HG02840 (cell line): ENCODE measurements at regions not wholly inside any gene's neighbourhood (a gene's known extent, or its start where the extent isn't known, plus 50 kb on each side); places are given as distances from the start of the nearest gene placed in this dataset.
"Not testable (repeated sequence)": the region's sequence is repeated elsewhere in the genome, so short reads cannot be mapped to it uniquely, and the experiment has no call there.

Experiments used
- ATAC-seq: cut with Tn5 transposase; IDR thresholded peaks from one replicate; pipeline ENCODE4 v1.9.1; 2021; ENCODE audit warnings: mild to moderate bottlenecking, moderate library complexity, moderate number of reproducible peaks; ENCODE audit not compliant: unreplicated experiment, low FRiP score

DNA sequence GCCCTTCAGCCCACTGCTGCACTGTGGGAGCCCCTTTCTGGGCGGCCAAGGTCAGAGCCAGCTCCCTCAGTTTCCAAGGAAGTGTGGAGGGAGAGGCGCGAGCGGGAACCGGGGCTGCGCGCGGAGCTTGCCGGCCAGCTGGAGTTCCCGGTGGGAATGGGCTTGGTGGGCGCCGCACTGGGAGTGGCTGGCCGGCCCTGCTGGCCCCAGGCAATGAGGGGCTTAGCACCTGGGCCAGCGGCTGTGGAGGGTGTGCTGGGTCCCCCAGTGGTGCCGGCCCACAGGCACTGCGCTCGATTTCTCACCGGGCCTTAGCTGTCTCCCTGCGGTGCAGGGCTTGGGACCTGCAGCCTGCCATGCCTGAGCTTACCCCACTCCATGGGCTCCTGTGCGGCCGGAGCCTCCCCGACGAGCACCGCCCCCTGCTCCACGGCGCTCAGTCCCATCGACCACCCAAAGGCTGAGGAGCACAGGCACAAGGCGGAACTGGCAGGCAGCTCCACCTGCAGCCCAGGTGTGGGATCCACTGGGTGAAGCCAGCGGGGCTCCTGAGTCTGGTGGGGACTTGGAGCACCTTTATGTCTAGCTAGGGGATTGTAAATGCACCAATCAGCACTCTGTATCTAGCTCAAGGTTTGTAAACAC, 1252.2 kb downstream of the STIM2 start:
- ATAC-seq: not testable (repeated sequence)

- not testable (repeated sequence) for ATAC-seq
Observed at GRCh38 chr4:28113586-28113985, 1252.9 kb downstream of the STIM2 start.

GRCh38 chr4:28116526-28117083, 1256.0 kb downstream of the STIM2 start:
- not testable (repeated sequence) for ATAC-seq

DNA sequence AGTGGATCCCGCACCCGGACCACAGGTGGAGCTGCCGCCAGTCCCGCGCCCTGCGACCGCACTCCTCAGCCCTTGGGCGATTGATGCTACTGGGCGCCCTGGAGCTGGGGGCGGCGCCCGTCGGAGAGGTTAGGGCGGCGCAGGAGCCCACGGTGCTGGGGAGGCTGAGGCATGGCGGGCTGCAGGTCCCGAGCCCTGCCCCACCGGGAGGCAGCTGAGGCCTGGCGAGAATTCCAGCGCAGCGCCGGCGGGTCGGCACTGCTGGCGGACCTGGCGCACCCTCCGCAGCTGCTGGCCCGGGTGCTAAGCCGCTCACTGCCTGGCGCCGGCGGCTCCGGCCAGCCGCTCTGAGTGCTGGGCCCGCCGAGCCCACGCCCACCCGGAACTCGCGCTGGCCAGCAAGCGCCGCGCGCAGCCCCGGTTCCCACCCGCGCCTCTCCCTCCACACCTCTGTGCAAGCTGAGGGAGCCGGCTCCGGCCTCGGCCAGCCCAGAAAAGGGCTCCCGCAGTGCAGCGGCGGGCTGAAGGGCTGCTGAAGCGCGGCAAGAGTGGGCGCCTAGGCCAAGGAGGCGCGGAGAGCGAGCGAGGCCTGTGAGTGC, 1256.5 kb downstream of the STIM2 start:
- ATAC-seq: no peak

GRCh38 chr4:28146191-28146590, 1285.5 kb downstream of the STIM2 start:
- ATAC-seq: no peak

DNA sequence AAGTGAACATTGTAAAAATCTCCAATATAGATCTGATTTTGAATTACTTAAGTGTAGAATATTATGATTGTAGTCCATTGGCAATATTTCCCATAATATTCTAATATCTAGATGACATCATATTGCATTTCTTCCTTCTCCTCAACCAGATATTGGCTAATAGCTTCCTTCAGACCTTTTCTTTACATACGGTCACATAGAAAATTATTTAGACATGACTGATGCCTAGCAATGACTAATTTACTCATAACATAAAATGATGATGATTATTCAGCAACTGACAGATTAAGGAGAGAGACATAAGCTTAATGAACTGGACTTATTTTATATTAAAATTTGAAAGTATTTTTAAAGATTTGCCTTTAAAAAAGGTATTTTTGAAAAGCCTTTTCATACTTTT, 1287.6 kb downstream of the STIM2 start:
- ATAC-seq: no peak

DNA sequence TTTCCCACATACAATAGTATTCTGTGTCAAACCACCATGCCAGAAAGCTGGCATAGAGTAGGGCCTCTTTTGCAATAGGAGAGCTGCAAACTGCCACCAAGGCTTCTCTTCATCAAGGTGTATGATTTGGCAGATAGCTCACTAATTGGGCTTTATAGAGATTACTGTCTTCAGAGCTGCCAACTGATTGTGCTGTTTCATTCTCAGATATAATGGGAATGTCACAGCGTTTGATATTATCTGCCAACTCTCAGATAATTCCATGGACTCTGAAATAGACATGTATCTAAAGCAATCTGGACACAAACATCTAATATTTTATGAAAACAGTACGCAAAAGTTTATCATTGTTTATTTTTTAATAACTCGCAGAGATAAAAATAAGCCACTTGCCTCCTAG, 1289.1 kb downstream of the STIM2 start:
- ATAC-seq: no peak

DNA sequence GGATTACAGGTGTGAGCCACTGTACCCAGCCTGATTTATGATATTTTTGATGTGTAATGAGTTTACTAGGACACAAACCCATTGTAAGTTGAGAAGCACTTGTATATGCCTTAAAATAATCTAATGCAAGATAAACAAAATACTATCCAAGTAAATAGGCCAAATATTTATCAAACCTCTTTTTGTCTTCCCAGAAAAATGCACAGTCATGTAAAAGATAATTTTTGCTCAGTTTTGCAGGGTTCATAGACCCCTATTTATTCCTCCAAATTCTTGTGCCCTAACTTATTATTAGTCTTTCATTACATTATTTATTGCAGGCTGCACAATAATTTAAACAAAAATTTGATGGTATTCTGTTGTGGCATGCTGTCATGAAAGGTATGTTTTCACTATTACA, 1290.7 kb downstream of the STIM2 start:
- ATAC-seq: no peak

GRCh38 chr4:28167411-28167810, 1306.8 kb downstream of the STIM2 start:
- no peak for ATAC-seq

GRCh38 chr4:28176942-28177341, 1316.3 kb downstream of the STIM2 start:
- ATAC-seq: no peak

- ATAC-seq: no peak
Observed at GRCh38 chr4:28177641-28178040, 1317.0 kb downstream of the STIM2 start.

DNA sequence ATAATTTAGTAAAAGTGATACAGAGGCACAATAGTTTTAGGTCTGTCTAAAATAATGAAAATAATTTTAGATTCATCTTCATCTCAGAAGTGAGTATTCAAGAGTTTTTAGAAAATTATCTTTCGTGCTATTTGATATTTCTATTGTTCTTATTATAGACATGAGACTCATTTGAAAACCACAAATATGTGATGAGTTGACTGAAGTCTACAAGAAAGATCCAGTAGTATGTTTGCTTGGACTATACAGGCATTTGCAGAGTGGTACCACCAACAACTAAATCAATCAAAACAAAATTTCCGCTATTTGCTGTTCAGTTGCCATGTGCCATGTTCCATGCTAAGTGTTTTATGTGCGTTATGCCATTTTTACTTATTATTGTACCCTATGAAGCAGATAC, 1318.5 kb downstream of the STIM2 start:
- ATAC-seq: no peak

- ATAC-seq: no peak
Observed at GRCh38 chr4:28209371-28209924, 1348.8 kb downstream of the STIM2 start.

DNA sequence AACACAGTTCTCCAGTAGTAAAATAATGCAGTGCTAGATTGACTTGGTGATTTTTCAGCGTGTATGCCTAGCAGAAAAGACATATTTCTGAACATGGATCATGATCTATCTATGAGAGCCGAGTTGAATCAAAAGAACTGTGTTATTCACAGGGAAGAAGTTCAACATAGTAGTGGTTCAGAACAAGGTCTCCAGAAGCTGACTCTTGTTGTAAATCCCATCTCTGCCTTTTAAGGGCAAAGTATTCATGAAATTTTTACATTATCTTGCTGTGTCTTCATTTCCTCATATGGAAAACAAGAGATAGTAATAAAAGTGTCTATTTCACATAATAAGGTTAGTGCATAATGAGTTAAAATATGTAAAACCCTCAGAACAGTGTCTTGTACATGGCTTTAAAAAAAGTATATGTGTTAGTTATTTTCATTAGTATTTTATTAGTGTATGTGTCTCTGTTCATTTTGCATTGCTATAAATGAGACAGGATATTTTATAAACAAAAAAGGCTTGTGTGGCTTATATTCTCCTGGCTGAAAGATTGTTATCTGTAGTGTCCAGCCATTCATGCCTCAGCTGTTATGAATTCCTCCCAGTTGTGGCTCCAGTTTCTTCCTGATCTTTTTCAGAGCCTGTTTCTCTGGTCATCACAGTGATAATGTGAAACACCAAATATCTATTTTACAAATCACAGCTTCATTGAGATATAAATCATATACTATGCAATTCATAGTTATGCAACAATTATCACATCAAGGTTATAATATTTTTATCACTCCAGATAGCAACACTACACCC, 1351.2 kb downstream of the STIM2 start:
- no peak for ATAC-seq

DNA sequence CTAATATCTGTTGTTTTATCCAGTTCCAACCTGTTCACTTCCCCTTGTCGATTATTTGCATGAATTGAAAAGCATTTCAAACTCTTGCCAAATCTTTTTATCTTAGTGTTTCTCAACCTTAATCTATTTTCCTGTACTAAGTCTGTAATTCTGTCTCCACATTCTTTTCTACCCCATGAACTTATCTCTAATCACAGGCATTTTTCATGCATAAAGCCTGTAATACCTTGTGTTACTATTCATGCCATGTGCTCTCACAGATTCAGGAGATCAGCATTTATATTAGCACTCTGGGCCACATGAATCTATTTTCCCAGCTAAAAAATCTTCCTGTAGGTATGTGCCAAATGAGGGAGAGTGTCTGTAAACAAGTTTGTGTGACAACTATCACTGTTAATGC, 1360.9 kb downstream of the STIM2 start:
- no peak for ATAC-seq

DNA sequence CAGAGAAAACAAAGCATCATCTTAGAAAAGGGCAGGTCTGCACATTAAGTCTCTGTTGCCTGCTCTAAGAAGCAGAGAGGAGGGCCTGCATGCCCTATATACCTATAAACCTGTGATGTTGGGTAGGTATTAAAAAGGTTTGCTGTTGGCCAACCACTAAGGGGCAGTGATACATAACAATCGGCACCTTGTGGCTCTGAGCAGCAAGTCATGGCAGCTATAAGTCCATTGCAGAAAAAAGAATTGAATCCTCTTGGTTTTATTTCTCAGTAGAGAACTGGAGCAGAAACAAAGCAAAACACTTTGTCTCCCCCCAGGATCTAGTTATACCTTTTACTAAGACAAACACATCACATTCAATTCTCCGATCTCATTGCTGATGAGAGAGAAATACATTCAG, 1364.4 kb downstream of the STIM2 start:
- ATAC-seq: no peak

DNA sequence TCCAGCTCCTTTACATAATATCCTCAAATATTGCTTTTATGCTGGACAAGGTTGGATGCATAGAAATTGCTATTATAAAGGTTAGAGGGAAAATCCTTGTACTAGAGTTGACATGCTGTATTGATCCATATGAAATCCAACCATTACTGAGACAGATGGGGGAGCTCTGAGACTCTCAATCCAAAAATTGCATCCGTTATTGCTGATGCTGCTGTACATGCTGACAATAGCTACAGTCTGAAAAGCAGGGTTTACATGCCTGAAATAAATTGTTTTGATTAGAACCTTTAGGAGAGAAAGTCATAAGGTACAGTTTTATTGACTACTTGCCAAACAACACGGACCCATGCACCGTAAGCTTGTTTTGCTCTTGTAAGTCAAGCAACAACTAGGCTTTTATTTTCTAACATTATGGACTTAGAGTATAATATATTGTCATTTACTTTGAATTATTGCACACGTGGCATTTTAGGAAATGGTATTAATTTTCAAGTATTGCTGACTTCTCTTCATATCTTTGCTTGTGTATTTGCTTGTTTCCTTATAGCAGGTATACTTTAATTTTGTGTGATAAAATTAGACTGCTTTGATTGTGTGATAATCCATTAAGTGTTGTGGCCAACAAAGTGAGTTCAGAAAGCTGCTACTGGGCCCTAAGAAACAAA, 1365.2 kb downstream of the STIM2 start:
- ATAC-seq: no peak

DNA sequence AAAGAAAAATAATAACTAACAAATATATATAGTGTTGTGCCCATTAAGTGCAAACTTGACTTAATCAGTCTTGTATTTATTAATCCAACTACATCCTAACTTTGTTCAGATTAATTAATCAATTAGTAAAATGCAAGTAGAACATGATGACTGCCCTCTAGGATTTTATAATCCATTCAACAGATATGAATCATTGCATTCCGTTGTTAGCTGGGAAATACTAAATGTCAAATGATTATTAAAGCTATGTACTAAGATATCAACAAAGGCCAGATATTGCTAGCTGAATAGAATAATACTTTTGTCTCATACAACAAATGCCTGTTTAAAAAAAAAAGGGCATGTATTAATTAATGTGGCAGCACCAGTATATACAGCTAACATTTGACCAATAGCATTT, 1366.3 kb downstream of the STIM2 start:
- ATAC-seq: no peak

DNA sequence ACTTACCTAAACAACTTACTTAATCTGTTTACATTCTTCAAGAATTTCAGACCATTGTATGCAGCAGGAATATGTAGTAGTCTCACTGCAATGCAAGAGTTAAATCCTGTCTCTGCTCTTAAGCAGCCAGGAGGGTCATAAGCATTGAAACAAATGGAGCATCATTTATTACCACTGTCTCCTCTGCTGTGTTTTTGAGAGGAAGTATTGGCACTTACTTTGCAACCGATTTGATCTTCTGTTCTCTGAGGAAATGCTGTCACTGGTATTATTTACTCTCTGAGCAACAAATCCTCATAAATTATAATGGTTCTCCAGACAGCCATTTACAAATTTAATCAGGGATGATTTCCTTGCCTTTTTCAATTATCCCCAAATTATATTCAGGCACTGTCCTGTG, 1367.1 kb downstream of the STIM2 start:
- no peak for ATAC-seq
